SH-SY5Y (cell line): ENCODE measurements at regions not wholly inside any gene's neighbourhood (a gene's known extent, or its start where the extent isn't known, plus 50 kb on each side); places are given as distances from the start of the nearest gene placed in this dataset.

Experiments used
- GATA2 ChIP-seq: IDR thresholded peaks from 2 replicates; pipeline ENCODE4 v1.6.1; 2011; ENCODE audit warnings: mild to moderate bottlenecking, low read depth, low read length
- GATA3 ChIP-seq: IDR thresholded peaks from 2 replicates; pipeline ENCODE4 v1.6.1; 2011; ENCODE audit warnings: low read depth, mild to moderate bottlenecking, low read length, moderate library complexity

DNA sequence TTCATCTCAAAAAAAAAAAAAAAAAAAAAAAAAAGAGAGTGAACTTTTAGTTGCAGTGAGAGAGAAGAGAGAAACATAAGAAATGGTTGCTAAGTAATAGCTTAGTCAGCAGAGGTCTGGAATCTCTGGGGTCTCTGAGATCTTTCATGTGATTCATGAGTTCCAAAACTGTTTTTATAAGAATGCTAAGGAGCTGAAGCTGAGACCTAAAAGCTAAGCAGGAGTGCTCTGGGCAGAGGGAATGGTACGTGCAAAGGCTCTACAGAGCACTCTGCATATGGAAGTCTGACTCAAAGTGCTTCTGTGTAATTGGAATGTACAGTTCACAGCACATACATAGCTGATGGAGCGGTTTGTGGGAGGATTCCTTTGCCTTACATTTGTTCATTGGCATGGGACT is 66.3 kb upstream of the LRIG1 start:
- no peak for TF ChIP-seq GATA2
- TF ChIP-seq GATA3: no peak
